ENCODE measurements at regions not wholly inside any gene's neighbourhood (a gene's known extent, or its start where the extent isn't known, plus 50 kb on each side); places are given as distances from the start of the nearest gene placed in this dataset.

GRCh38 chr4:35867057-35867456 lies 377.3 kb downstream of the ARAP2 start:
- Histone ChIP-seq H3K27ac (ENCODE audit: low read depth, low read length, severe bottlenecking) (no peak overlapping the region), H3K4me3 (ENCODE audit: extremely low read depth, insufficient read depth, low read length, poor library complexity, severe bottlenecking) (no peak overlapping the region), H3K36me3 (ENCODE audit: control insufficient read depth, insufficient read depth, low read length) (no peaks in the 10 kb centered on the region), H3K9me3 (ENCODE audit: control insufficient read depth, low read length) (no peaks in the 10 kb centered on the region), H3K4me1 (ENCODE audit: control insufficient read depth, insufficient read depth, low read length, poor library complexity, severe bottlenecking) (no peaks in the 10 kb centered on the region)

GRCh38 chr4:35872273-35872672 lies 372.0 kb downstream of the ARAP2 start:
- Histone ChIP-seq H3K4me1 (ENCODE audit: control insufficient read depth, insufficient read depth, low read length, poor library complexity, severe bottlenecking) (no peaks in the 10 kb centered on the region), H3K4me3 (ENCODE audit: extremely low read depth, insufficient read depth, low read length, poor library complexity, severe bottlenecking) (no peak overlapping the region), H3K27ac (ENCODE audit: low read depth, low read length, severe bottlenecking) (no peak overlapping the region), H3K9me3 (ENCODE audit: control insufficient read depth, low read length) (no peaks in the 10 kb centered on the region), H3K36me3 (ENCODE audit: control insufficient read depth, insufficient read depth, low read length) (no peaks in the 10 kb centered on the region)
- WGBS, 2 experiments (ENCODE audit: insufficient coverage in 2 of 2): 100% methylated on average over 1 of the region's 1 CpG; no CpG with 5 or more reads in 1 of the 2 experiments

GRCh38 chr4:35879479-35879878 lies 364.8 kb downstream of the ARAP2 start:
- no peak overlapping the region for H3K27ac ChIP-seq (ENCODE audit: low read depth, low read length, severe bottlenecking)
- 80 to 97% methylated on average over 3 to 5 of the region's 6 CpGs for WGBS, 2 experiments (ENCODE audit: insufficient coverage in 2 of 2)
- H3K9me3 ChIP-seq (ENCODE audit: control insufficient read depth, low read length): no peaks in the 10 kb centered on the region
- no peaks in the 10 kb centered on the region for H3K4me1 ChIP-seq (ENCODE audit: control insufficient read depth, insufficient read depth, low read length, poor library complexity, severe bottlenecking)
- H3K4me3 ChIP-seq (ENCODE audit: extremely low read depth, insufficient read depth, low read length, poor library complexity, severe bottlenecking): no peak overlapping the region
- H3K36me3 ChIP-seq (ENCODE audit: control insufficient read depth, insufficient read depth, low read length): no peaks in the 10 kb centered on the region

- Histone ChIP-seq H3K9me3 (ENCODE audit: control insufficient read depth, low read length) (no peaks in the 10 kb centered on the region), H3K36me3 (ENCODE audit: control insufficient read depth, insufficient read depth, low read length) (no peaks in the 10 kb centered on the region), H3K27ac (ENCODE audit: low read depth, low read length, severe bottlenecking) (no peak overlapping the region), H3K4me3 (ENCODE audit: extremely low read depth, insufficient read depth, low read length, poor library complexity, severe bottlenecking) (no peak overlapping the region), H3K4me1 (ENCODE audit: control insufficient read depth, insufficient read depth, low read length, poor library complexity, severe bottlenecking) (no peaks in the 10 kb centered on the region)
- WGBS, 2 experiments (ENCODE audit: insufficient coverage in 2 of 2): 100% methylated on average over 1 of the region's 1 CpG; no CpG with 5 or more reads in 1 of the 2 experiments
Observed at GRCh38 chr4:35883108-35883507, 361.2 kb downstream of the ARAP2 start.

GRCh38 chr4:35884714-35885480 lies 359.4 kb downstream of the ARAP2 start:
- Histone ChIP-seq H3K4me1 (ENCODE audit: control insufficient read depth, insufficient read depth, low read length, poor library complexity, severe bottlenecking) (no peaks in the 10 kb centered on the region), H3K4me3 (ENCODE audit: extremely low read depth, insufficient read depth, low read length, poor library complexity, severe bottlenecking) (no peak overlapping the region), H3K27ac (ENCODE audit: low read depth, low read length, severe bottlenecking) (no peak overlapping the region), H3K9me3 (ENCODE audit: control insufficient read depth, low read length) (no peaks in the 10 kb centered on the region), H3K36me3 (ENCODE audit: control insufficient read depth, insufficient read depth, low read length) (no peaks in the 10 kb centered on the region)
- 83% methylated on average over 1 of the region's 3 CpGs; no CpG with 5 or more reads in 1 of the 2 experiments for WGBS, 2 experiments (ENCODE audit: insufficient coverage in 2 of 2)

- no peak overlapping the region for H3K4me3 ChIP-seq (ENCODE audit: extremely low read depth, insufficient read depth, low read length, poor library complexity, severe bottlenecking)
- H3K36me3 ChIP-seq (ENCODE audit: control insufficient read depth, insufficient read depth, low read length): no peaks in the 10 kb centered on the region
- no peaks in the 10 kb centered on the region for H3K4me1 ChIP-seq (ENCODE audit: control insufficient read depth, insufficient read depth, low read length, poor library complexity, severe bottlenecking)
- no peak overlapping the region for H3K27ac ChIP-seq (ENCODE audit: low read depth, low read length, severe bottlenecking)
- H3K9me3 ChIP-seq (ENCODE audit: control insufficient read depth, low read length): no peaks in the 10 kb centered on the region
Observed at GRCh38 chr4:35897808-35898207, 346.5 kb downstream of the ARAP2 start.

GRCh38 chr4:35900286-35901243 lies 343.7 kb downstream of the ARAP2 start:
- Histone ChIP-seq H3K9me3 (ENCODE audit: control insufficient read depth, low read length) (no peaks in the 10 kb centered on the region), H3K27ac (ENCODE audit: low read depth, low read length, severe bottlenecking) (no peak overlapping the region), H3K36me3 (ENCODE audit: control insufficient read depth, insufficient read depth, low read length) (no peaks in the 10 kb centered on the region), H3K4me1 (ENCODE audit: control insufficient read depth, insufficient read depth, low read length, poor library complexity, severe bottlenecking) (no peaks in the 10 kb centered on the region), H3K4me3 (ENCODE audit: extremely low read depth, insufficient read depth, low read length, poor library complexity, severe bottlenecking) (no peak overlapping the region)
- WGBS, 2 experiments (ENCODE audit: insufficient coverage in 2 of 2): 89 to 94% methylated on average over 8 of the region's 10 CpGs

- Histone ChIP-seq H3K4me3 (ENCODE audit: extremely low read depth, insufficient read depth, low read length, poor library complexity, severe bottlenecking) (no peak overlapping the region), H3K36me3 (ENCODE audit: control insufficient read depth, insufficient read depth, low read length) (no peaks in the 10 kb centered on the region), H3K27ac (ENCODE audit: low read depth, low read length, severe bottlenecking) (no peak overlapping the region), H3K9me3 (ENCODE audit: control insufficient read depth, low read length) (no peaks in the 10 kb centered on the region), H3K4me1 (ENCODE audit: control insufficient read depth, insufficient read depth, low read length, poor library complexity, severe bottlenecking) (no peaks in the 10 kb centered on the region)
- 80 to 100% methylated on average over 1 of the region's 2 CpGs for WGBS, 2 experiments (ENCODE audit: insufficient coverage in 2 of 2)
Observed at GRCh38 chr4:35912174-35912573, 332.1 kb downstream of the ARAP2 start.

- H3K27ac ChIP-seq (ENCODE audit: low read depth, low read length, severe bottlenecking): no peak overlapping the region
- no peak overlapping the region for H3K4me3 ChIP-seq (ENCODE audit: extremely low read depth, insufficient read depth, low read length, poor library complexity, severe bottlenecking)
- H3K4me1 ChIP-seq (ENCODE audit: control insufficient read depth, insufficient read depth, low read length, poor library complexity, severe bottlenecking): no peaks in the 10 kb centered on the region
- no CpG with 5 or more reads among the region's 1 CpG for WGBS, 2 experiments (ENCODE audit: insufficient coverage in 2 of 2)
- H3K36me3 ChIP-seq (ENCODE audit: control insufficient read depth, insufficient read depth, low read length): no peaks in the 10 kb centered on the region
- H3K9me3 ChIP-seq (ENCODE audit: control insufficient read depth, low read length): no peaks in the 10 kb centered on the region
Observed at GRCh38 chr4:35918491-35918977, 325.8 kb downstream of the ARAP2 start.

- Histone ChIP-seq H3K9me3 (ENCODE audit: control insufficient read depth, low read length) (no peaks in the 10 kb centered on the region), H3K4me3 (ENCODE audit: extremely low read depth, insufficient read depth, low read length, poor library complexity, severe bottlenecking) (no peak overlapping the region), H3K27ac (ENCODE audit: low read depth, low read length, severe bottlenecking) (no peak overlapping the region), H3K36me3 (ENCODE audit: control insufficient read depth, insufficient read depth, low read length) (no peaks in the 10 kb centered on the region), H3K4me1 (ENCODE audit: control insufficient read depth, insufficient read depth, low read length, poor library complexity, severe bottlenecking) (no peaks in the 10 kb centered on the region)
- WGBS, 2 experiments (ENCODE audit: insufficient coverage in 2 of 2): no CpG with 5 or more reads among the region's 3 CpGs
Observed at GRCh38 chr4:35925806-35926205, 318.5 kb downstream of the ARAP2 start.

Data from mesodermal cell (in vitro differentiated cells).